DMS153 (cell line): ENCODE measurements at regions not wholly inside any gene's neighbourhood (a gene's known extent, or its start where the extent isn't known, plus 50 kb on each side); places are given as distances from the start of the nearest gene placed in this dataset.

Source experiments
- DNase-seq: peaks from one replicate; lab custom pipeline; 2025; lab: John Stamatoyannopoulos, UW

DNA sequence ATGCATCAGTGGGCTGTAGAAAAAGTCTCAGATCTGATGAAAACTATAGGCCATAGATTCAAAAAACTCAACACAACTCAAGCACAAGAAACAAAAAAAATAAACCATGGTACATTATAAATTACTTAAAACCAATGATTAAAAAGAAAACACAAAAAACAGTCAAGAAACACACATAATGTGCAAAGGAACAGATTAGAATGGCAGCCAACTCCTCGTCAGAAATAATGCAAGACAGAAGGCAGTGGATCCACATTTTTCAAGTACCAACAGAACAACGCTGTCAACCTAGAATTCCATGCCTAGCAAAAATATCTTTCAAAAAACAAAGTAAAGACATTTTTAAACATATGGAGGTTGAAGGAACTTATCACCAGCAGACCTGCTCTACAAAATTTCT lies 69.7 kb downstream of the PSMB1 start:
- no peak for DNase-seq

DNA sequence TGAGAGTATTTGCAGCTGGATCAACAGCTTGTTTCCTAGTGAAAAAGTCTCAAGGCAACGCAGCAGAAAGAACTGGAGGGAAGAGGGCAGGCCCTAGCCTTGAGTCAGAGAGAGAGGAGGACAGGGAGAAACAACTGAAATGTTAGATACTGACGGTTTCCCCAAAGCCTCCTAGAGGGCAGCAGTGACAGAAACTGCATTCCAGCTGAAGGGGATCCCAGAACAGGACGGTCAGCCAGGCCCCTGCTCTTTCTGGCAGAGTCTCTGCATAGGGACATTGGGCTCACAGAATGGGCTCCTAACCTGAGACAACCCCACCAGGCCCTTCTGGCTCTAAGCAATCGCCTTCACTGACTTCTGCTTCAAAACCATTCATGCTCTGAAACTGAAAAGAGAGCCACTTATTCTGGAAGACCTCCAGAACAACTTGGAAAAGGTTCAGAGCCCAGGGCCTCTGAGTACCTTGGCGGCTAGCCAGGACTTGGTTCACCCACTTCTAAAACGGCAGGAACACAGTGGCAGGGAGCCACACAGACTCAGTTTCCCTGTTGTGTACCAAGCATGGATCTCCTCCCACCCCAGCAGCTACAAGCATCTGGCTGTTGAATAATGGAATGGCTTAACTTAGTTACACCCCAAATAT lies 72.9 kb downstream of the PSMB1 start:
- DNase-seq, result no peak

DNA sequence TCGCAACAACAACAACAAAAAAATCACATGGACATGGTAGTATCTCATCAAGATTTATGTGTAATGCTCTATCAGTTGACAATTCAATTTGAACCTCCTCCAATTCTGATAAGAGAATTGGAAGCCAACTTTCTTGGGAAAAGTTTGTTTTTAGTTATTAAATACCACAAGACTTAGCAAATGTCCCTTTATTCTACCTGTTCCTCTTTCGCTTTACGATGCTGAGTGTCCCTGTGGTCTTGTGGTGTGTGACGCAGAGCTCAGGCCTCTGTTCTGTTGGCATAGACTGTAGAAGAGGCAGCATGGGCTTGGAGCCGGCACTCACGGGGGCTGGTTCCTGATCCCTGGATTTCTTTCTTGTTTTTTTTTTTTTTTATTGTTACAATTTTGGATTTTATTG lies 76.7 kb downstream of the PSMB1 start:
- DNase-seq, result no peak

DNA sequence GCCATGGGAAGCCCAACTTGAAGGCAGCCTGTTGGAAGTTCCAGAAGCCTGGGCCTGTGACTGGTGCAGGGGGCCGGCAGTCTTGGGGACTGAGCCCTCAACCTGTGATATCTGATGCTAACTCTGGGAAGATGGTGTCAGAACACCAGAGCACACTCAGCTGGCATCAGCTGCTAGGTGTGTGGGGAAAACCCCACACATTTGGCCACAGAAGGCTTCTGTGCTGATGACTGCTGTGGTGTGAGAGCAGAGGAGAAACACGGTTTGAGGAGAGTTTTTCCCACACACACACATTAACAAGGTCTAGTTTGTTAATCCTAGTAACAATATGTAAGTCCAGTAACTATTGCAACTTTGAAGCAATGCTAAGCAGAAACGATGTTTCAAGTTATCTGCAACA lies 78.0 kb downstream of the PSMB1 start:
- no peak for DNase-seq

DNA sequence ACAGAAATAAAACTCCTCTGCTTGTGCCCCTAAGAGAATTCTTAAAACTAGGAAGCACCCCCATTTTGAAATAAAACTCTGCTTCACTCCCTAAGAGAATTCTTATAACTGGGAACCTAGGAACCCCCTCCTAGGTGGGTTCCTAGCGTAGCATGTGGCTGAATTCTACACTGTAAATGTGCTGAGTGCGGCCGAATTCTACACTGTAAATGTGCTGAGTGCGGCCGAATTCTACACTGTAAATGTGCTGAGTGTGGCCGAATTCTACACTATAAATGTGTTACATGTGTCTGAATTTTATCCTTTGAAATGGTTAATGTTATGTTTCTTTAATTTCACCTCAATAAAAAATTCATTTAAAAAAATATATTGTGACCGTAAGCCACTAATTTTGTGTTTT lies 79.3 kb downstream of the PSMB1 start:
- DNase-seq, result no peak

DNA sequence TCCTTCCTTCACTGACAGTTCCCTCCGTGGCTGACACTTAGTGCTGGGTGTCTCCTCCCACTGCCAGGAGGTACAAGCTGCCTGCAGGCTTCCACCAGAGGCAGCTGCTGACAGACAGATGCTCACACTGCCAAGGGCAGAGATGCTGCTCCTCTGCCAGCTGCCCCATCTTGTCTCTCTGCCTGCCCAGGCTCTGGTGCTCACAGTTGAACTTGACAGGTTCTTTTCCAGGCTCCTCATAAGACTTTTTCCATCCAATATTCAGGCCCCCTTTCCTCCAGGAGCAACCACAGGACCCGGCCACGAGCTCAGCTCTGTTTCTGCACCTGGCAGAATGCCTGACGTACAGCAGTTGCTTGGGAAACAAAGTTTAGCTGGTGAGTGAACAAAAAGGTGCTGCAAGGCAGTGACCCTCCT lies 79.8 kb downstream of the PSMB1 start:
- no peak for DNase-seq

DNA sequence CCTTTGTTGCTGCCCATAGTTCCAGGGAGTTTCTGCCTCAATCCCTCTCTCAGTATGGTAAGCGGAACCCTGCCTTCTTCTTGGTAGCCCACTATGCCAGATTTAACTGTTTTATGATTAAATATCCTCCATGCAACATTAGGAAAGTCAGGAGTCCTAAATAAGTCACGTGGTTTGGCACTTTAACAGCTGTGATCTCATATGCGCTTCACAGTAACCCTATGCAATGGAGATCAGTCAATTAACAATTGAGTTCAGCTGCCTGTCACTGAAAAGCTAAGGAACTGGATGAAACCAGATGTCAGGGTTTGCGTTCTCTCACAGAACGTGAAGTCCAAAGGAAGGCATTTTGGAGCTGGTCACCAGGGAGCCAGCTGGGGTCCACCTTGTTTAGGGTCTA lies 81.6 kb downstream of the PSMB1 start:
- no peak for DNase-seq

DNA sequence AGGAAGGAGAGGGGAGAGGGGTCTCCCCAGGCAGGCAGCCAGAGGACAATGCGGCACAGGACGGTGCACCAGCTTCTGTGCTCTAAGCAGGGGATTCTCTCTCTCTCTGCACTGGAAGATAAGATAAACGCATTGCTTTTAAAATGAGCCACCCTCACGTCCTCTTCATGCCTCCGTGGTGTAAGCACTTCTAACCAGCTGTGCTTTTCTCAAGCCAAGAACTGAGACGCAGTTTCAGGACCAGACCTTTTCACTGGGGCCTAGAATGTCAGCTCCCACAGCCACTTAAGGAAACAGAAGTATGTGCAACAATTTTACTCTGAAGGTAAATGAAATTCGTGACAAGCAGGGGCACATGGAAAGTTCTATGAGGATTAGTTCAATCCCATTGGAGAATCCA lies 82.4 kb downstream of the PSMB1 start:
- no peak for DNase-seq

DNA sequence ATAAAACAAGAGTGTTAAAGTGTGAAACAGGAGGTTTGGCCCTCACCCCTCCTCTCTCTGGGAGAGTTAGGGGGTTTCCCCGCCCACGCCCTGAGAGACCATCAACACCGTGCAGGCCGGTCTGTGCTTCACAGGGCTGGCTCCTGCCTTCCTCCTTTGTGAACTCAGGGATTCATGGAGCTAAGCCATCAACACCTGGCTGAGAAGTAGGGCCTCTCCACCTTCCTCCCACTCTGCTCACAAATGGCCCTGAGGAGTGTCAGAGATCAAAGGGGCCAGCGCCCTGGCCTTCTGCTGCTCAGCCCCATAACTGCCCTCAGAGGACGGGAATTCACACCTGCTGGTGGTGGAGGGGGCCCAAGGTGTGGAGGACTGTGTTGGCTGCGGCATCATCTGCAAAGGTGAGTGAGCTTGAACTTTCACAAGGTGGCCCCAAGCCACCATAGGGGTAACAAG lies 88.6 kb downstream of the PSMB1 start:
- DNase-seq, result no peak

DNA sequence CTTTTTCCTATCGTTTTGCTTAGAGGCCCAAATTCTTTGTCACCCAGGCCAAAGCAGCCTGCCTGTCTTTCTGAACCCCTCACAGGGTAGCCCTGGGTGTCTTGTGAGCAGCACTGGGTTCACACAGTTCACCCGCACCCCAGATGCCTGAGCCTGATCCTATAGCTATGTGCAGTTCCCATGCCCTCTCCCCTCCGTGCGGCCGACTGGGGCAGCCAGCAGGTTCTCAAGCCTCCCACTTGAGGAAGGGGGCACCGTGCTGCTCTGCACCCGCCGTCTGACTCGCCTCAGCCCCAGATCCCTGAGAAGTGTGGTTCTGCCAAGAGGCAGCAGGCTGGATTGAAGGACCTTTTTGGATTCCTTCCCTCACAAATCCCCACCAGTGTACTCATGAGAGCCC lies 89.0 kb downstream of the PSMB1 start:
- no peak for DNase-seq

DNA sequence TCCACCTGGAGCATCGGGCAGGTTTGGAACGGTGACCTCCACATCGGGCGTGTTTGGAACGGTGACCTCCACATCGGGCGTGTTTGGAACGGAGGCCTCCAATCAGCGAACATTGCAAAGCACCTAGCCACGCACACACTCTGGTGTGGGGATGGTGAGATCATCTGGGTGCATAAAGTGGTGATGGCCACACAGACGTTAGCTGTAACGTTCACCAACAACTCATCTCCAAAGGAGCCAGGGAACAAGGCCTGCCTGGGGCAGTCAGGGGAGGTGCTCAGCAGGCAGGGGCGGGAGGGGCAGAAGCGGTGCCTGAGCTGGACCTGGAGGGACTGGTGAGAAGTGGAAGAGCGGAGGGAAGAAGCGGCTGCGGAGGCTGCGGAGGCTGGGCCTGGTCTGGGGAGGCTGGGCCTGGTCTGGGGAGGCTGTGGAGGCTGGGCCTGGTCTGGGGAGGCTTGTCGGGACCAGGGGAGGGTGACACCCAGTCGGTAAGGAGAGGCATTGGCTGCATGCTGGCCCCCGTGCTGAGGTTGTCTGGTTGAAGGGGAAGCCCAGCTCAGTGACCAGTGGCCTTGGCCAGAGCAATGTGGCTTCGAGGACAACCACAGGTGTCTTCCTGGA lies 89.9 kb downstream of the PSMB1 start:
- no peak for DNase-seq

DNA sequence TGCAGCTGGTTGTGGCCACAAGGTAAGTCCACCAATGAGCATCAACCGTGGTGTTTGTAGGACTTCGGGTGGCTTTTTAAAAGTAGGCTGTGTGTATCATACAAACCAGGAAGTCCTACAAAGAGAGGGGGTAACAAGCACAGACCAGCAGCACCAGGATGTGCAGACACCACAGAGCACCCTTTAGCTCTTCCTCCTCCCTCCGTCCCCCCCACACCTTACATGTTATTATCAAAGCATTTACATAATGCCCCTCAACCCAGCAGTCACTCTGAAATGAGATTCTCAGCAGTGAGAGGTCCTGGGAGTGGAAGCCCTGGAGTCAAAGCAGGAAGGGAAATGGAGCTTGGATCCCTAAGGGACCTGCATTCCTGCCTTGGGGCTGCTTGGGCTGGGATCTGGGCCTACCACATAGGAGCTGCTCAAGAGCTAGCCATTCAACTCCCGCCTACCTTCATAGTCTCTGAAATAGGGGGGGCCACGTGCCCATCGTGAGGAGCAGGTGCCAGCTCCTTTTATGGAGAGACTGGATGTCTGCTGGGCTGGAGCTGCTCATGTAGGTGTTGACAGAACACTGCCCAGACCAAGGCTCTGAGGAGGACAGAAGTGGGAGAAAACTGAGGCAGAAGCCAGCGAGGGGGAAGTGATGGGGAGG lies 90.6 kb downstream of the PSMB1 start:
- DNase-seq, result peak; percentile 51

DNA sequence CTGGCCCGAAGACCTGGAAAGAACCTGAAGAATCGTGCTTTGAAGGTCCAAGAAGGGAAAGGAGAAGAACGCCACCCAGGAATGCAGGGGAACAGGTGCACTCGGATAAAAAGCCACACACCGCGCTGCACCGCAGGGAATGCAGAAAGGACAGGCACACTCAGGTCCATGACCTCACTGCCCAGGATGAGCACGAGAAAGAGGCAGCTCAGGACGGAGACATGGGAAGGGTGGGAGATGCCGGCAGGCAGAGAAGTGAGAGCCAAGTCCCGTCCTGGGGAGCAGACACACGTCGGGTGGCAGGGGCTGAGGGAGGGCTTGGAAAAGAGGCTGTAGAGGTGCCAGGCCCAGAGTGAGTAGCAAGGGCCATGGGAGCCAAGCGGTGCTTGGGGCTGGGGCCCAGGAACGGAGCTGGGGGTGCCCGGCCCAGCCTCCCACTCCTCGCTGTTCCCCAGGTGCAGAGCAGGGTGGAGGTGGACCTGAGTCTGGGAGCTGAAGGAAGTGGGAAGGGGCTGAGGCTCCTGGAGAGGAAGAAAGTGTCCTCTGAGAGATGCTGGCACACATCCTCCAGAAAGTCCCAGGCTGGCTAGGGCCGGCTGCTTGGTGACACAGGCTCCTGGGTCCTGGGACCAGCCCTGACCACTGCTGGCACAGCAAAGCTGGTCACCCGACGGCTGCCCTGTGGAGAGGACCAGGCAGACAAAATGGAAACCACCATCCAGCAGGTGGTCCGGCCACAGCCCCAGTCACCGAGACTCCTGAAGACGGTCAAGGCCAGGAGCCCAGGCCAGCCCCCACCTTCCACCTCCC lies 91.3 kb downstream of the PSMB1 start:
- DNase-seq, result no peak

DNA sequence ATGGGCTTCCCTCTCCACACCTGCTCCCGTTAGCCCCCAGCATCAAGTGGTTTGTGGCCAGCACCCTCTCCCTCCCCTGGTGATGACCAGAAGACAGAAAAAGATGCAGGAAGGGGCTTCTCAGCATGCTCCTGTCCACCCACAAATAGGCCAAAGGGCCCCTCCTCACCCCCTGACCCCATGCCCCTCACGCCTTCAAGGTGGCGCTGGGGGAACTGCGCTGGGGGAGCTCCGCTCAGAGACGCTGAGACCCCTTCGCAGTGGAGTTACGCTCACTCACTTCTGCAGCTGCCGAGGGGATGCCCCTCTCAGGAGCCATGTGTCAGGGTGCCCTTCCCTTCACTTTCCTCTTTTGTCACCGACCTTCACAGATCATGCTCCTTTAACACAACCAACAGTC lies 92.0 kb downstream of the PSMB1 start:
- no peak for DNase-seq

DNA sequence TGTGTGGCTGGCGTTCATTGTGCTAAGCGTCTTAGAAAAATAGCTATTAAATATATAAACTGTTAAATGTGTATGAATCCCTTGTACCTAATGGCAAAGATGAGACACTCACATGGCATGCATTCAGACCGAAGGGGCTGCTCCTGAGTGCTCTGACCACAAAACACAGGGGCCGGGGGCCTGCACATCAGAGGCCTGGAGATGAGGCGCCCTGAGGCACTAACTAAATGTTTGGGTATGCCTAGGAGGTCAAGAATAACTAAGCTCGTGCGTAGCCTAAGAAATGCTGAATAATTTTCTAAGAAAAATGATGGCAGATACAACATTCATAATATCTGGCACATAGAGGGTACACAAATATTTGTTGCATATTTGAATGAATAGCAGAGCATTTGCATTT lies 92.5 kb downstream of the PSMB1 start:
- DNase-seq, result no peak

DNA sequence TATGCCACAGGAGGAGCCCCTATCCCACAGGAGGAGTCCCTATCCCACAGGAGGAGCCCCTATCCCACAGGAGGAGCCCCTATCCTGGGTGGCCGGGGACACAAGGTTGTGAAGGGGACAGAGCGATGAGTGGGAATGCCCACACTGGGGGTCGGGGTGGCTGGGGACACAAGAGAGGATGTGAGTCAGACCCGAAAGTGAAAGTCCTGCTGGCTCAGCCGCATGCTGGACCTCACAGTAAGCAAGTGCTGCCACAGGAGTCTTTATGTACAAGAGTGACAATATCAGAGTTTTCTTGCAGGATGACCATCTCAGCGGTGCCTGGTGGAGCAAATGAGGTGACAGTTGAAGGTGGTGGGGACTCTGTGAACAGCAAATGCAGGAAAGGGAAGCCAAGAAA lies 93.7 kb downstream of the PSMB1 start:
- no peak for DNase-seq

DNA sequence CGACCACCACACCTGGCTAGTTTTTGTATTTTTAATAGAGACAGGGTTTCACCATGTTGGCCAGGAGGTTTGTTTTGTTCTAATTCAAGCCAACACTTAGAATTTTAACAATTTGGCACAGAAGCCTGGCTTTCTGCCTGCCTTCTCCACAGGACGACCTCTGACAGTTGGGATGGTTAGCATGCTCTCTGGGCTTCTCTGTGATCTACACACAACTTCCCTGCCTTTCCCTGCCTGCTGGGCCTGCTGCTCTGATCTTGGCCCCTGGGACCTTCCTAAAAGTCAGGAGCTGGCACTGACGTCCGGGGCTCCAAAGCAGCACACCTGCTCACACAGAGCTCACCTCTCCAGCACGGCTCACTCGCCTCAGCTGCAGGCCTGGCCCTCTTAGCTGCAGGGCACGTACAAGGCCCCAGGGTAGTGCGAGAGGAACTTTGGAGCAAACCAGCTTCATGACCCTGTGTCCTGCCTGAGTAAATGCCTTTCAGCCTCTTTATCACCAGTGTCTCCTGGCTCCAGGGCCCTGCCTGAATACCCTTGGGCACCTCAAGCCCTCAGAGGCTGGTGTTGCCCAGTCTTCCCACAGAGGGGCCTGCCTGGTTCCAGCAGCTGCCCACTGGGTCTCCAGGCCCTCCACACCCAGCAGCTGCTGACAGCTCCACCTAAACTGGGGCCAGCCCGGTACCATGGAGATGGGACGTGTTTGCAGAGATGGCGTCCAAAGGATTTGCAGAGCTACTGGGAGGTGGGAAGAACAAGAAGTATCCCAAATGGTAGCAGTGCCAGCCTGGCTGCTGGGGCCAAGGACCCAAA lies 96.0 kb downstream of the PSMB1 start:
- no peak for DNase-seq
